BE2C (cell line): ENCODE measurements at regions not wholly inside any gene's neighbourhood (a gene's known extent, or its start where the extent isn't known, plus 50 kb on each side); places are given as distances from the start of the nearest gene placed in this dataset.

Experiments
- DNase-seq: peaks from one replicate; pipeline ENCODE4 v3.0.0-alpha.2; 2020
- H3K27me3 ChIP-seq: fragments of 250-450 bp; sonication (Bioruptor Pico); 2 replicates; pipeline ENCODE4 v1.5.1; 2020; ENCODE audit warnings: mild to moderate bottlenecking
- H3K36me3 ChIP-seq: fragments of 250-450 bp; sonication (Bioruptor Pico); 2 replicates; pipeline ENCODE4 v1.5.1; 2020; ENCODE audit warnings: mild to moderate bottlenecking
- H3K4me1 ChIP-seq: fragments of 250-450 bp; sonication (Bioruptor Pico); 2 replicates; pipeline ENCODE4 v1.5.1; 2020
- H3K4me3 ChIP-seq: 2 replicates; pipeline ENCODE4 v1.5.1; 2011; ENCODE audit warnings: low read depth, low read length
- H3K9me3 ChIP-seq: fragments of 250-450 bp; sonication (Bioruptor Pico); 2 replicates; pipeline ENCODE4 v1.5.1; 2020
- CTCF ChIP-seq: IDR thresholded peaks from 2 replicates; pipeline ENCODE4 v1.5.1; 2012; ENCODE audit warnings: mild to moderate bottlenecking, low read depth, low read length

- Histone ChIP-seq H3K27me3 (no peaks in the 10 kb centered on the region), H3K4me3 (no peak overlapping the region), H3K4me1 (no peaks in the 10 kb centered on the region), H3K36me3 (no peaks in the 10 kb centered on the region), H3K9me3 (no peaks in the 10 kb centered on the region)
- no peak for TF ChIP-seq CTCF
- DNase-seq, result no peak
Measured at GRCh38 chr10:91698258-91698657, 65.4 kb upstream of the PPP1R3C start.

DNA sequence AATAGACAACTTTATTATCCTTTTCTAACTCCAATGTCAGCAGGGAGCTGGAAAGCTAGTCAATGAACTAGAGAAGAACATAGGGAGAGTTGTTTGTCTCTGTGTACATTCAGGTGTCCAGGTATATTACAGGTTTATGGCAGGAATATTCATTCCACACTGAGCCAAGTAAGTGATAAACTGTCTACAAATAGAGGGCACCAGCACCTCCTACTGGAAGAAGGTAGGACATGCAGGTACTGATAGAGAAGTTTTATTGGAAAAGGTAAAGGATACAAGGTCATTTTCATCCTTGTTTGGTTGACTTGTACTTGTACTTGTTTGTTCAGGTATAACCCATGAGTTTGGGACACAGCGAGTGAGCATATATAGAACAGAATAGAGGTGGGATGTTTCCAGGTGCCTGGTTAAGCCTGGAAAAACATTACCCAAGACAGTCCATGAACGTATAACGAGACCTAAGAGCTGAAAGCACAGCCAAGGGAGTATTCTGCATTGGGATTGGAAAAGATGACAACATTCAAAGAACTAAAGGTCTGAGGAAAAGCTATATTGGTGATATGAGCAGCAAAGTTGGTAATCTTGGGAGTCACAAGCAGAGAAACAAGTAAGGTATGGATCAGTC lies 61.4 kb upstream of the PPP1R3C start:
- H3K27me3 ChIP-seq, result no peaks in the 10 kb centered on the region
- H3K9me3 ChIP-seq, result no peaks in the 10 kb centered on the region
- TF ChIP-seq CTCF, result peak; percentile 84
- no peak overlapping the region for H3K4me3 ChIP-seq
- H3K4me1 ChIP-seq, result no peaks in the 10 kb centered on the region; the same call in 1 of the 2 replicates
- H3K36me3 ChIP-seq, result no peaks in the 10 kb centered on the region
- peak; percentile 36 for DNase-seq

GRCh38 chr10:91691981-91692380 lies 59.1 kb upstream of the PPP1R3C start:
- DNase-seq, result no peak
- TF ChIP-seq CTCF, result no peak
- no peaks in the 10 kb centered on the region for H3K9me3 ChIP-seq
- H3K27me3 ChIP-seq, result no peaks in the 10 kb centered on the region
- H3K4me3 ChIP-seq, result no peak overlapping the region
- H3K4me1 ChIP-seq, result no peaks in the 10 kb centered on the region; the same call in 1 of the 2 replicates
- H3K36me3 ChIP-seq, result no peaks in the 10 kb centered on the region

DNA sequence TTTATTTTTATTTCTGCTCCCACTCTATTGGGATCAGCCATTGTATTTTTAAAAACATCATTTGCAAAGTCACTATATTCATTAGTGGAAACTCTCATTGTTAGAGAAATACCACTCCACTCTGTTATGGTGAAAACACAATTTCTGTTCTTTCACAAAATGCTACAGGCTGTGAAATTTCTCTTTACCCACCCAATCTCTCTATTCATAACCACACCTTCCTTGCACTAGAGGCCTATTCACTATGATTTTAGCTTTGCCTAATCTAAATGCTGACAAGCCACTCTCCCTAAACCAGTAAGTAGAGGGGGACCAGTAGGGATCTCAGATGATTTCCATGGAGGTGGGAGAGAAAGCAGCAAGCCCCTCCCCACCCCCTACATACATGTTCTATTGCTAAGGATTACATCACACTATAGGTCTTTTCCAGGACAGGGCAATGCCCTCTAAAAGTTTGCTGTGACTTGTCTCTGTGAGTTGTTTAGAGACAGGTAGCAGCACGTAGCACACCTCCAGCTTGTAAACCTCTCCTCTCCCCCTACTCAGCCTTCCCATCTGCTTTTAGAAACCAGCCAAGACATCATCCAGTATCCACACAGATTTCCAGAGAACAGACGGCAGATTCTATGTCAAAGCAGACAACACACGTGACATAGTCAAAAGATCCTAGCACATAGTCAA lies 58.3 kb upstream of the PPP1R3C start:
- TF ChIP-seq CTCF, result no peak
- H3K4me3 ChIP-seq, result no peak overlapping the region
- DNase-seq, result no peak
- H3K27me3 ChIP-seq, result no peaks in the 10 kb centered on the region
- H3K9me3 ChIP-seq, result no peaks in the 10 kb centered on the region
- no peaks in the 10 kb centered on the region; the same call in 1 of the 2 replicates for H3K4me1 ChIP-seq
- H3K36me3 ChIP-seq, result no peaks in the 10 kb centered on the region

DNA sequence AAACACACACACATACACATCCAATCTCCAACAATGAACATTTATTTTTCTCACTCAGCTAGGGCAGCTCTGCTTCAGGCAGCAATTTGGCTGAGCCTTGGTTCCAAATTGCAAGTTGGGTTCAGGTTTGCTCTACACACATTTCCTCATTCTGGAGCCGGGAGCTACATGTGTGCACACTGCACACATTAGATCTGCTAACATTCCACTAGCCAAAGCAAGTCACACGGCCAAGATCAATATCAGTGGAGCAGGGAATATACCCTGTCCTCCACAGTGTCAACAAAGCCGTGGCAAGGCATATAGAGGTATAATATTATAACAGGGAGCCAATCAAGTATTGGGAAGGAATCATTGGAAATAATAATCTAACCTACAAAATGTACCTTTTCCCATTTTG lies 57.5 kb upstream of the PPP1R3C start:
- TF ChIP-seq CTCF, result no peak

GRCh38 chr10:91689731-91690168 lies 56.9 kb upstream of the PPP1R3C start:
- no peak for TF ChIP-seq CTCF
- no peaks in the 10 kb centered on the region; the same call in none of the 2 replicates for H3K4me1 ChIP-seq
- H3K4me3 ChIP-seq, result no peak overlapping the region
- no peak for DNase-seq
- no peaks in the 10 kb centered on the region for H3K9me3 ChIP-seq
- no peaks in the 10 kb centered on the region for H3K36me3 ChIP-seq
- H3K27me3 ChIP-seq, result no peaks in the 10 kb centered on the region

More for the DNA sequence above, 57.5 kb upstream of the PPP1R3C start:
- DNase-seq, result no peak
- H3K36me3 ChIP-seq, result no peaks in the 10 kb centered on the region
- H3K27me3 ChIP-seq, result no peaks in the 10 kb centered on the region
- no peak overlapping the region for H3K4me3 ChIP-seq
- no peaks in the 10 kb centered on the region for H3K9me3 ChIP-seq
- H3K4me1 ChIP-seq, result no peaks in the 10 kb centered on the region; the same call in 1 of the 2 replicates
